ENCODE measurements at regions not wholly inside any gene's neighbourhood (a gene's known extent, or its start where the extent isn't known, plus 50 kb on each side); places are given as distances from the start of the nearest gene placed in this dataset.
"Not testable (repeated sequence)": the region's sequence is repeated elsewhere in the genome, so short reads cannot be mapped to it uniquely, and the experiment has no call there.

DNA sequence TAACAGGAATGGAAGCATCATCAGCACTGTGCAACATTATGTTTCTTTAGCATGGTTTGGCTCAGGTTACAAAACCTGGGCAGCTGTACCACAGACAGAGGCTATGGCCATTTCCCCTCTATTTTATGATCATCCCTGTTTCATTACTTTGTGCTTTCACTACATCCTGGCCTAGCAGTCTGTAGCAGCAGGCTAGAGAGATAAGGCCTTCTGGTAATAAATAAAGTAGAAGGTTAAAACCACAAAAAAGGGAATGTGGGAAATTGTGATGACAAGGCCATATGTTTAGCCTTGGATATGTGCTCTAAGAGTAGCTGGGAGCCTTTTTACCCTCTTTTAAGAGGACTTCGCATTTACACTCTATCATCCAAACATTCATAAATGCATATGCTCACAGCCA is 266.2 kb upstream of the PHF14 start:
- ATAC-seq (no peak), DNase-seq (ENCODE audit: missing footprints) (no peak)
- intact Hi-C loops (cut with DNase I) = no loop called here

DNA sequence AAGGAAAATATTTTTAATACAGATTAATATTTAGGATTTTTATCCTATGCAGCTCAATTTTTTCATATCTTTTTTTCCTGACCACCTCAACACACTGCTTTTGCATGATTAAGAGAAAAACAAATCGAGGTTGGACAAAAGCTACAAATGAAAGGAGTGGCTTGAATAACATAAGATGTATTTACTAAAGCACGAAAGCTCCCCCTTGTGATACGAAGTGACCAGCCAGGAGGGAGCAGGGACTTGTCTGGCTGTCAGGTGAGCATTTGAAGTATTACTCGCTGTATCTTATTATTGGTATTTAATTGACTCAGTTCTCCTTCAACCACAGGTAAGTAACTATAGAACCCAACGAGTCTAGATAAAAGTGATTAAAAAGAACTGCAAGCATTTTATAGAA is 265.2 kb upstream of the PHF14 start:
- intact Hi-C loops (cut with DNase I) = no loop called here
- no peak for DNase-seq (ENCODE audit: missing footprints)

DNA sequence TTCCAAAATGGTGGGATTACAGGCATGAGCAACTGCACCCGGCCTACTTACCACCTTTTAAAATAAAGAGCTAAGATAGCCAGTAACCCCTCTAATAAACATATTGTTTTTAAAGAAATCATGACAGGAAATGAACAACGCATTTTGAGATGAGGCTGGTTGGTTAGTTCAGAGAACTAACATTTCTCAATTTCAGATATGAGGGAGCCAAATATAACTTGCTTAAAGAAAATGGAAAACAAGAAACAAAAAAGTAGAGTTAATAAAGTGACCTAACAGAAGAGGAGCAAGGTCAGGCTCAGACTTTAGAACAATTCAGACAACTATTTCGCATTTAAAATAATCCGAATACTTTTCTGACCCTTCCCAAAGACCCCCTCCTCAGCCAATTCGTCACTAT is 254.9 kb upstream of the PHF14 start:
- intact Hi-C loops (cut with DNase I) = no loop called here
- no peak for ATAC-seq

More for the DNA sequence above, 265.2 kb upstream of the PHF14 start:
- no peak for ATAC-seq

DNA sequence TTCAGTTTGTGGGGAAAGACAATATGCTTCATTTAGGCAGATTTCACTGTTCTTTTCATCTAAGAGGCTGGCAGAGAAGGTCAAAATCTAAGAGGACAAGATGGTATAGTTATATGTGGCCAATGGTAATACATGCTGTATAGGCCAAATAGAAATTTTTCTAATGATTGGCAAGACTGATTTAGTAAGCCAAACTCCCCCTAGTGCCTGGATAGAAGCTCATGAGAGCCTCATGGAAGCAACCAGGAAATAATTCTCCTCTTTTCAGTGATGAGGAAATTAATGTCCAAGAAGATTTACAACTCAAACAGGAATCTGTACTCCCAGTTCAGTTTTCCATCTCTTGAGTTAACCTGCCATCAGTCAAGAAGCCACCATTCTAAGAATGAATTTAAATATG is 253.6 kb upstream of the PHF14 start:
- ATAC-seq (no peak), DNase-seq (ENCODE audit: missing footprints) (no peak)
- intact Hi-C loops (cut with DNase I) = no loop called here

More for the DNA sequence above, 254.9 kb upstream of the PHF14 start:
- DNase-seq (ENCODE audit: missing footprints) = no peak

DNA sequence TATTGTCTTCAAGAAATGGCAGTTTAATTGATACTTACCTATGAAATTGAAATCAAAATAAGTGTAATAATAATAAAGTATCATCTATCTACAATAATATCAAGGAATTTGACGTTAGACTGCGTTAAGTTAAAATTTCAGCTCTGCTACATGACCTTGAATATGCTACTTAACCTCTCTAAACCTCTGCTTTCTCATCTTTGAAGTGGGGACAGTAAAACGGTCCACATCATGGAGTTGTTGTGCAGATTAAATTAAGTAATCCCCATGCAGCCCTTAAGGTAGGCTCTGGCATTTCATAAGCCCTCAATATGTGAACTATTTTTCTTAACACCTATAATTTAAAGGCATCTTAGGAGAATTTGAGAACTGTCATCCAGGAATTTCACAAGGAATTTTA is 252.4 kb upstream of the PHF14 start:
- DNase-seq (ENCODE audit: missing footprints) = no peak
- intact Hi-C loops (cut with DNase I) = no loop called here
- ATAC-seq = no peak

DNA sequence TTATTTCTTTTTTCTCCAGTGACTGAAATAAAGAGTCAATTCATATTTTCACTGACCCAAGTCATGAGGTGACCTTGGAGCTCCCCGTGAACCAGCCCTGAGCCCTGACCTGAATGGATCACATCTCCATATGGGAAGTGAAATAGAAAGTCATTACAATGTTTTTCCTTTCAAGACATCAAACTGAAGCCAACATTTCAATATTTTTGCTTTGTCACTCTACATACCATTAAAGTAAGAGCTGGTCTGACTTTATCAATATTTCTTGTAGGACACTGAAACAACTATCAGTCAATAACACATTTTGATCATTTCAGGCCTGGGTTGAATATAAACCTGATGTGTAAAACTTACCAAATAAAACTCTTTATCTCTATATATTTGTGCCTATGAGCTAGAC is 249.8 kb upstream of the PHF14 start:
- intact Hi-C loops (cut with DNase I) = no loop called here
- ATAC-seq (no peak), DNase-seq (ENCODE audit: missing footprints) (no peak)

DNA sequence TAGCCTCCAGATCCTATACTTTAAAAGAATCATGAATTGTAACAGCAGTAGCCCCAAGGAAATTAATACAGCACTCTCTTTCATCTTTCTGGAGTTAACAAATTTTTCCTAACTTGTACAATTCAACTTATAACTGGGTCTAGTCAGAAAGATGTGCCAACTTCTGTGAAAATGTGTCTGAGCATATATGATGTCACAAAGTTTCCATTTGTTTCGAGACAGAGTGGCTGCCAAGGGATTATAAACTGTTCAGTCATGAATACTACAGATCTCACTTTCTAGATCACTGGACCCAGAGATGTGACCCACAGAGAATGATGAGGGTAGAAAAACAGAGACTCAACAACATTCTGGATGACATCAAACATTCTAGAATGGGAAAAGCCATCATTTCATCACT is 249.2 kb upstream of the PHF14 start:
- intact Hi-C loops (cut with DNase I) = no loop called here
- ATAC-seq (no peak), DNase-seq (ENCODE audit: missing footprints) (no peak)

DNA sequence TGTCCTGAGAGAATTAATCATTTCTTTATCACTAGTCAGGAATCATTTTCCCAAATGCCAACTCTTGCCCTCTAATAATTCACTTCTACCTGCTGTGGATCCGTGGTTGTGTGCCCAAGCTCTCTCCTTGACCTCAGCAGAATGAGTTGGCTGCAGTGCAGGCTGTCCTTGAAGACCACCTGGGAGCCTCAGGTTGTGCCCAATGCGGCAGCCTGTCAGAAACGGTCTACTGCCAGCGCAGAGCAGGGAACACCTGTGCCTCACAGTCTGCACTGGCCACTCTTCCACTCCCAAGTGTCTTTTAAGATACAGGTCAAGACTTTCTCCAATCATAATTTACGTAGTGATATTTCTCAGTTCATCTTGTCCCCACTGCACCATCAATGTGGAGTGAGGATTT is 246.0 kb upstream of the PHF14 start:
- ATAC-seq = no peak
- intact Hi-C loops (cut with DNase I) = no loop called here

DNA sequence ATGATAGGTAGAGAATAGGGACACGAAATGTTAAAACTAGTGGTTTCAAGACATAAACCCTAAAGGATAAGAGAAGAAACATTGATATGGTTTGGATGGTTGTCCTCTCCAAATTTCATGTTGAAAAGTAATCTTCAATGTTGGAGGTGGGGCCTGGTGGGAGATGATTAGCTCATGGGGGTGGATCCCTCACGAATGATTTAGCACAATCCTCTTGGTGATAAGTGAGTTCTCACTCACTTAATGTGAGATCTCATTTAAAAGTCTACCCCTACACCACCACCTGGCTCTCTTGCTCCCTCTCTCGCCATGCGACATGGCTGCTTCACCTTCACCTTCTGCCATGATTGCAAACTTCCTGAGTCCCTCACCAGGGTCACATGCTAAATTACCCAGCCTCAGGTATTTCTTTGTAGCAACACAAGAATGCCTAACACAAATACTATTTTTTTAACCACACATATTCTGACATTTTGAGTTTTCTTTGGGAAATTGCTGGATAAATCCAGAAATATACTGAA is 242.4 kb upstream of the PHF14 start:
- intact Hi-C loops (cut with DNase I) = no loop called here
- no peak for ATAC-seq
- no peak for DNase-seq (ENCODE audit: missing footprints)

More for the DNA sequence above, 246.0 kb upstream of the PHF14 start:
- no peak for DNase-seq (ENCODE audit: missing footprints)

DNA sequence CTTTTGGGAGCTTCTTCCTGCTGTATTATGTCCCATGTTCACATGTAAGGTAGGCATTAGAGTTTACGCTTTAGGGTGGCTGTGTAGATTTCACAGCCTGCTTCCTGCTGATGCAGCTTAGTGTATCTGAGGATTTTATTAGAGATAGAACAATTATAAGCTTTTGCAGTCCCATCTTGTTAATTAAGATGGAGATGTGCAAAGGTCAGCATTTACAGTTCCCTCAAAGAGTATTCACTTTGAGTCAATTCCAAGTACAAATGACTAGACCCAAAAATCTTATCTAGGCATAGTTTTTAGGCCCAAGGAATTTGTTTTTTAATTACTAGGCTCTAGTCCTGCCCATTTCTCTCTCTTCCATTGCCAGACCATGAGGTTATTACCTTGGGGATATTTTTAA is 239.9 kb upstream of the PHF14 start:
- intact Hi-C loops (cut with DNase I) = no loop called here
- DNase-seq (ENCODE audit: missing footprints) = no peak
- ATAC-seq = no peak

DNA sequence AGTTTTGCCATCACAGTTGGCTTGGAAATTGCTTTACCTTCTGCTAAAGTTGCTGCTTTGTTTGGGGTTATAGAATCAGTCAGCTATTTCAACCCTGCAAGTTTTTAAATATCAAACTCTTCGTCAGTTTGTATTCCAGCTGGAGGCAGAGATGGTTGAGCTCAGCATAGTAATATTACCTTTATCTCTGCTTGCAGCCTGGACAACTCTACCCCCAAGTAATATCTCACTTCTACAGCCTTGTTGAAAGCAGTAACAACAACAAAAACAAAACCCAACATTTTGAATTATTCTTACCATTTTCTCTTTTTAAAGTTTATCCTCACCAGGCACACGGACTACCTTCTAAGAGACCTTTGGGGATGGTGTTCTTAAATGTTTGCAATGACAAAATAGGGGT is 239.1 kb upstream of the PHF14 start:
- ATAC-seq (no peak), DNase-seq (ENCODE audit: missing footprints) (no peak)
- intact Hi-C loops (cut with DNase I) = no loop called here

DNA sequence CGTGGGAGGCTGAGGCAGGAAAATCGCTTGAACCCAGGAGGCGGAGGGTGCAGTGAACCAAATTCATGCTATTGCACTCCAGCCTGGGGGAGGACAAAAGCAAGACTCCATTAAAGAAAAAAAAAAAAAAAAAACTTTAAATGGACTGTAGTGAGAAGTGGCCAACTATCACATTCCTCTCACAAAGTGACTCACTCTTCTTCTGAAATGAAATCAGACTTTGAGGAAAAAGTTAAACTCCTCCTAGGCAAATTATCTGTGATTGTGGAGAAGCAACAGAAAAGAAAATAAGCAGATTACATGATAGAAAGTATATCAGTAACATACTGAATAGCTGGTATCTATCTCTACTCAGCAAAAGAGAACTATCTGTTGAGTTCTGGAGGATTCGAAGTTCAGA is 234.3 kb upstream of the PHF14 start:
- ATAC-seq = no peak
- no peak for DNase-seq (ENCODE audit: missing footprints)
- intact Hi-C loops (cut with DNase I) = no loop called here

DNA sequence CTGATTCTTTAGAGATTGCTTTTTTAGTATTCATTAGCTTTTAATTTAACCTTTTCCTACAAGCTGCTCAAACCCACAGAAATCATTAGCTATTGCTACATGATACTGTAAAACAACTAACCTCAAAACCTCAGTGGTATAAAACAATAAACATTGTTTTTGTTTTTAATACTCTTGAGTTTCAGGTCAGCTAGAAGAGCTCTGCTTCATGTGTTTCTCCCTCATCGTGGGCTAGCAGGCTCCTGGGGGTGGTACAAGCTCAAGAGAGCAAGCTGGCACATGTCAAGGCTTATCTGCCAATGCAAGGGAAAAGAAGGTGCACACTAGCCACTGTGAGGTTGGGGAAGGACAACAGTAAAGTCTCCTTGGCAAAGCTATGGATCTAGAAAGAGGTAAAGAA is 232.9 kb upstream of the PHF14 start:
- DNase-seq (ENCODE audit: missing footprints) = no peak
- intact Hi-C loops (cut with DNase I) = no loop called here
- ATAC-seq = no peak

DNA sequence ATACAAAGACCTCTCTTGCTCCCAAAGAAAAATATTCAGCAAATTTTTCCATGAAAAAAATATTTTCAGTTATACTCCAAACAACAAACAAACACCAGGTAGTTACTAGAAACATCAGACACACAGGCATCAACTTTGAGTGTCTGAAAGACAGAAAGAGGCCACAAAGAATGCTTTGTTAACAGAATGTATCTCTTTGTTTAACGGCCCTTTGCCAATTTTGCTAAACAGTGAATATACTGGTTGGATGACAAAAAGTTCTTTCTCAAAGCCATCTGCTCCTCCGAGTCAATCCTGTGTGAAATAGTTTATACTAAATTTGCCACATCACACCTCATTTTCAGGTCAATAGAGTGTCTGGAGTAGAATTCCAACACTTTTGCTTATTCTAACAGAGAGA is 216.7 kb upstream of the PHF14 start:
- no peak for ATAC-seq
- intact Hi-C loops (cut with DNase I) = no loop called here
- DNase-seq (ENCODE audit: missing footprints) = no peak

DNA sequence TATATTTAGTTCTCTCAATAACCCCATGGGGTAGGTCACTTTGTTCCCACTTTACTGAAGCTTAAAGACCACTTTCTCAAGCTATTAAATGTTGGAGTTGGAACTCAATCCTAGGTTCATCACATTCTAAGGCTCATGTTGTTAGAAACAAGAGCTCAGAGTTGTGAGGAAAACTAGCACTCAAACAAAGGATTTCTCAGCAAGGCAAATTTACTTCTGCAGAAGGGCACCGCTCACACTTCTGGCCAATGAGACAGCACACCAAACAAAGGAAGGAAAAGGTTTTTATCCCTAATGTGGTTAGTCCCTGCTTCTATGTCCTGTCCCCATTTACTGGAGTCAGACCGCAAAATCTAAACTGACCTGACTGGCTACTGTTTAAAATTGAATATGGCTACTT is 214.6 kb upstream of the PHF14 start:
- DNase-seq (ENCODE audit: missing footprints) (no peak), ATAC-seq (no peak)
- intact Hi-C loops (cut with DNase I) = no loop called here

DNA sequence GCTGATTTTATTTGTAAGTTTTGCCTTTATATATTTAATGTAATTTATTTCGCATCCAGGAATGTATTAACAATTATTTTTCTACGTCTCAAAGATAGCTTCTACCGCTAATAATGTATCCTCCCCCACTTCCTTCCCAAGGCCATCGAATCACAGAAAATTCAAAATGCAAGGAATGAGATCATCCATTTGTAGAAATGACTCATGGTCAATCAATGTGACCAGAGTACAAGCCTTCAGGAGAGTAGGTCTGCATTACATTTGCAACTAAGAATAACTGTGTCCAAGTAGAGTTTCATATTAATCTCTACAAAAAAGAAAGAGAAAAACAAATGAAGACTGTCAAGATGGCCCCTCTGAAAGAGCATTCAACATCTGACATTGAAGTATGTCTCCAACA is 205.9 kb upstream of the PHF14 start:
- ATAC-seq = no peak
- intact Hi-C loops (cut with DNase I) = no loop called here

DNA sequence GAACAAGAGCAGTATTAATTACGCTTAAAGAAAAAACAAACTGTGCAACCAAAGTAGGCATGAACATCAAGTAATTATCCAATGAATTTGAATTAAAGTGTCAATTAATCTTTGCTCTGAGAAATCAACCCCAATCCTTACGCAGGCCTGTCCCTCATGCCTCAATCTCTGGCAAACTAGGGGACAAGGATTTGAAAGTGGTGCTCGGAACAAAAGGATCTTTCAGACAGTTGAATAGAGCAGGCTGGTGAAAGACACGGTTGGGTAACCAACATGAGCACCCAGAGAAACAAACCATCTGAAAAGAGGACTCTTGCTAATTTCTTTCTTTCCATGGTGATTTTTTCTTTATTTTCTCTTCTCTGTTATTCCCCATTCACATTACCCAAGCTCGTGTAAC is 203.5 kb upstream of the PHF14 start:
- no peak for ATAC-seq
- intact Hi-C loops (cut with DNase I) = no loop called here
- no peak for DNase-seq (ENCODE audit: missing footprints)

More for the DNA sequence above, 205.9 kb upstream of the PHF14 start:
- DNase-seq (ENCODE audit: missing footprints) = no peak

DNA sequence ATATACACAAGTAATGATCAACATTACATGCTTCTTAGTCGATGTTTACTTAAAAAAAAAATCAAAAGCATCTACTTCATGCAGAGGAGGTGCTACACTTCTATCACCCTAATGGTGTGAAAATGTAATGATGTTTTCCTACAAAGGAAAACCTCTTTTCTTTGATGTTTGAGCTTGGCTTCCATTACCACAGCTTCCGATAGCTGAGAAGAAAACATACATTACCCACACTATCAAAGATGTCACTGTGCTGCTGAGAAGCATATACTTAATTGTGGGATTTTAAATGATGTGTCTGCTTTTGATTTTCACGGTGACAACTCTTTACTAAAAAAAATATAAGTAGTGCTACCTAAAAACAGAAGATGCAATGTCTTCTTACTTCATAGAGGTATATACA is 200.2 kb upstream of the PHF14 start:
- intact Hi-C loops (cut with DNase I) = no loop called here
- DNase-seq (ENCODE audit: missing footprints) (no peak), ATAC-seq (no peak)

DNA sequence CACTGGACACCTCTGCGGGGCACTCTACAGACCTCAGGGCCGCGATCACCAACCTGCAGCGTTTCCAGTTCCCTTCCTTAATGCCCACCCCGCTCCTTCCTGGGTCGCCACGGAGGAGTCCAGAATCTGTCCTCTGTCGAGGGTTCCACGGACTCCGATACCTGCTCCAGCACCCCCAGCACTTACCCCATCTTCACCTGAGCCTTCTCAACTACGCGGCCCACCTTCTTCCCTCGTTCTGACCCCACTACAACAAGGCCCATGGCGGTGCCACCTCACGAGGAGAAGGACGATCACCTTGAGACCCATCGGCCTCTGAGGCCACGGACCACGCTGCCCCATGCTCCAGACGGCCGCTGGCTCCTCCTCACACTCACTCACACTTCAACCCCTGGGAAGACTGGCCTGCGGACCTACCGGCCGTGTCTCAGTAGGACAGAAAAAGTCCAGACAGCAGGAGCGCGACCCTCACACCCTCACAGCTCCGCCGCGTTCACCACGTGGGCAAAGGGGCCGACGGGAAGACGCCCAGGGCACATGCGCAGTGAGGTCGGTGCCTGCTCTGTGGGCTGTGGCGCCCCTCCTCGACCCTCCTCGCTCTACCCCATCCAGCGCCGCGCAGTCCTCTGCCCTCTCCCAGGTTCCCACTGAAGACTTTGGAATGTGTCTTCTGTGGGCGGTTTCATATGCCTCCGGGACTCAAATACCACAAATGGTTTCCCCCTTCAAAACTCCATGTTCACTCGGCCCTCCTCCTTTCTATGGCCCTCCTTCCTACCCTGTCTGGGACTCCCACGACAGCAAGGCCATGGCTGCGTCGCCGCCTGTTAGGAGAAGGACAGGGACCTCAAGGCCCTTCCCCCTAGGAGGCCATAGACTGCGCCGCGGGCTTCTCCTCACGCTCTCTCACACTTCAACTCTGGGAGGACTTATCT is 193.9 kb upstream of the PHF14 start:
- DNase-seq (ENCODE audit: missing footprints) (no peak), ATAC-seq (no peak)
- intact Hi-C loops (cut with DNase I) = no loop called here

DNA sequence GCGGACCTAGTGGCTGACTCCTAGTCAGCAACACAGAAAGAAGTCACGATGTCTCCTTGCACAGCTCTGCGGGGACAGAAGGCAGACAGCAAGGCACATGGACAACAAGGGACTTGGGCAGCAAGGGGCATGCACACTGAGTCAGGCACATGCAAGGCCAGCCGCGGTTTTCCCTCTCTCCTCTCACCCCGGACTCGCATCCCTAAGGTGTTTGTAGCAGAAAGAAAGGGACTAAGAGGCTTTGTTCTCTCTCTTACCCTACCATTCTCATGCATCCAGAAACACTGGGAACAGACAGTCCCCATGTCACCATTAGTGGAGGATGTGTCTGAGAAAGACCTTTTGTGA is 193.3 kb upstream of the PHF14 start:
- DNase-seq (ENCODE audit: missing footprints) (no peak), ATAC-seq (no peak)
- intact Hi-C loops (cut with DNase I) = no loop called here

DNA sequence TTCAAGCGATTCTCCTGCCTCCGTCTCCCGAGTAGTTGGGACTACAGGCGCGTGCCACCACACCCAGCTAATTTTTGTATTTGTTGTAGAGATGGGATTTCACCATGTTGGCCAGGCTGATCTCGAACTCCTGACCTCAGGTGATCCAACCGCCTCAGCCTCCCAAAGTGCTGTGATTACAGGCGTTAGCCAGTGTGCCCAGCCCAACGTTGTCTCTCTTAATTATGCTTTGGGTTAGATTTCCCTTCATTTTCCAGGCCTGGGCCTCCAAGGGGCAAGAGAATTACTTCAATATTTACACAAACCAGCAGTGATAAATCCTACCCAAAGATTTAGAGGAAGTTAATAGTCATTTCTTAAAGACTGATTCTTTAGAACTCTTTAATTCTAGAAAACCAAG is 186.7 kb upstream of the PHF14 start:
- DNase-seq (ENCODE audit: missing footprints); ATAC-seq: not testable (repeated sequence)

More for the DNA sequence above, 186.7 kb upstream of the PHF14 start:
- intact Hi-C loops (cut with DNase I) = not testable (repeated sequence)
